Breast epithelium (tissue), 4 donors: ENCODE measurements at regions not wholly inside any gene's neighbourhood (a gene's known extent, or its start where the extent isn't known, plus 50 kb on each side); places are given as distances from the start of the nearest gene placed in this dataset.

ENCODE experiments used
- DNase-seq, 2 donors: peaks; one replicate each; pipeline ENCODE4 v3.0.0-alpha.2; 2019; ENCODE audit warnings: low spot score in 2 of 2
- H3K27ac ChIP-seq, 2 donors: fragments of 200-600 bp; sonication (generic) in 1 of 2; one replicate each; pipeline ENCODE4 v1.5.1; 2016 to 2019; ENCODE audit warnings: mild to moderate bottlenecking in 1 of 2
- H3K27me3 ChIP-seq, 2 donors: fragments of 200-600 bp; sonication (generic) in 1 of 2; one replicate each; pipeline versions ENCODE4 v1.5.1 to v1.6.0; 2017 to 2019; ENCODE audit warnings: control low read depth in 1 of 2, mild to moderate bottlenecking in 1 of 2
- H3K36me3 ChIP-seq: fragments of 200-600 bp; one replicate; pipeline ENCODE4 v1.5.1; 2019
- H3K4me1 ChIP-seq, 2 donors: fragments of 200-600 bp; sonication (generic); one replicate each; pipeline ENCODE4 v1.5.1; 2016 to 2019; ENCODE audit warnings: control low read depth in 1 of 2
- H3K4me3 ChIP-seq, 3 donors: fragments of 200-600 bp; sonication (generic); 1 replicate in 2 of 3; 2 replicates in 1 of 3; pipeline ENCODE4 v1.5.1; 2016 to 2019; ENCODE audit warnings: mild to moderate bottlenecking in 3 of 3, moderate library complexity in 2 of 3
- H3K9me3 ChIP-seq, 2 donors: fragments of 200-600 bp; sonication (generic) in 1 of 2; one replicate each; pipeline ENCODE4 v1.5.1; 2016 to 2019; ENCODE audit warnings: control low read depth in 1 of 2
- POLR2A ChIP-seq: fragments of 450-650 bp; IDR thresholded peaks from one replicate; pipeline ENCODE4 v1.6.1; 2016; ENCODE audit warnings: antibody characterized with exemption, mild to moderate bottlenecking, moderate library complexity
- POLR2AphosphoS5 ChIP-seq, 3 donors: sonication (generic); formaldehyde crosslinking; IDR thresholded peaks; one replicate each; pipeline ENCODE4 v1.6.1; 2017; ENCODE audit warnings: antibody characterized with exemption in 3 of 3
- intact Hi-C: fragments of 100-400 bp; cut with DNase I; formaldehyde crosslinking; loops from one replicate; pipeline ENCODE4 v1.15.1; 2023; ENCODE audit warnings: low total_unique reads
- TF ChIP-seq, protein P1 (sequence below), 3 donors: fragments of 450-650 bp; IDR thresholded peaks; one replicate each; pipeline ENCODE4 v1.5.1; 2016 to 2017; ENCODE audit warnings: antibody characterized with exemption in 3 of 3, mild to moderate bottlenecking in 3 of 3, moderate library complexity in 3 of 3

GRCh38 chr14:55938249-55938791, 179.9 kb upstream of the PELI2 start:
- H3K27ac ChIP-seq: peak overlapping the region in 1 of 2 donors; percentile 10
- intact Hi-C loops: no loop called here
- peak; percentile 33 to 52 for DNase-seq

GRCh38 chr14:55942076-55942654, 176.0 kb upstream of the PELI2 start:
- intact Hi-C loops: no loop called here
- H3K4me3 ChIP-seq: no peak overlapping the region

More at GRCh38 chr14:55938249-55938791, 179.9 kb upstream of the PELI2 start:
- Histone ChIP-seq H3K36me3 (no peaks in the 10 kb centered on the region), H3K4me3 (no peak overlapping the region), H3K9me3 (no peaks in the 10 kb centered on the region), H3K27me3 (no peaks in the 10 kb centered on the region), H3K4me1 (no peaks in the 10 kb centered on the region)
- TF ChIP-seq POLR2A (no peak), POLR2AphosphoS5 (IDR thresholded peaks at IDR 0.05) (no peak)
- TF ChIP-seq, protein P1, sequence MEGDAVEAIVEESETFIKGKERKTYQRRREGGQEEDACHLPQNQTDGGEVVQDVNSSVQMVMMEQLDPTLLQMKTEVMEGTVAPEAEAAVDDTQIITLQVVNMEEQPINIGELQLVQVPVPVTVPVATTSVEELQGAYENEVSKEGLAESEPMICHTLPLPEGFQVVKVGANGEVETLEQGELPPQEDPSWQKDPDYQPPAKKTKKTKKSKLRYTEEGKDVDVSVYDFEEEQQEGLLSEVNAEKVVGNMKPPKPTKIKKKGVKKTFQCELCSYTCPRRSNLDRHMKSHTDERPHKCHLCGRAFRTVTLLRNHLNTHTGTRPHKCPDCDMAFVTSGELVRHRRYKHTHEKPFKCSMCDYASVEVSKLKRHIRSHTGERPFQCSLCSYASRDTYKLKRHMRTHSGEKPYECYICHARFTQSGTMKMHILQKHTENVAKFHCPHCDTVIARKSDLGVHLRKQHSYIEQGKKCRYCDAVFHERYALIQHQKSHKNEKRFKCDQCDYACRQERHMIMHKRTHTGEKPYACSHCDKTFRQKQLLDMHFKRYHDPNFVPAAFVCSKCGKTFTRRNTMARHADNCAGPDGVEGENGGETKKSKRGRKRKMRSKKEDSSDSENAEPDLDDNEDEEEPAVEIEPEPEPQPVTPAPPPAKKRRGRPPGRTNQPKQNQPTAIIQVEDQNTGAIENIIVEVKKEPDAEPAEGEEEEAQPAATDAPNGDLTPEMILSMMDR (IDR thresholded peaks at IDR 0.05): no peak

GRCh38 chr14:55942826-55943225, 175.4 kb upstream of the PELI2 start:
- no peak for TF ChIP-seq POLR2AphosphoS5 (IDR thresholded peaks at IDR 0.05)
- TF ChIP-seq POLR2A: no peak
- TF ChIP-seq, protein P1 (IDR thresholded peaks at IDR 0.05): no peak
- no peaks in the 10 kb centered on the region for H3K36me3 ChIP-seq
- no peak overlapping the region for H3K27ac ChIP-seq
- no peaks in the 10 kb centered on the region for H3K4me1 ChIP-seq
- intact Hi-C loops: no loop called here
- no peak for DNase-seq
- H3K4me3 ChIP-seq: no peak overlapping the region
- no peaks in the 10 kb centered on the region for H3K27me3 ChIP-seq
- no peaks in the 10 kb centered on the region for H3K9me3 ChIP-seq

More at GRCh38 chr14:55942076-55942654, 176.0 kb upstream of the PELI2 start:
- DNase-seq: no peak
- TF ChIP-seq POLR2AphosphoS5 (IDR thresholded peaks at IDR 0.05) (no peak), POLR2A (no peak)
- TF ChIP-seq, protein P1 (IDR thresholded peaks at IDR 0.05): no peak
- Histone ChIP-seq H3K9me3 (no peaks in the 10 kb centered on the region), H3K27me3 (no peaks in the 10 kb centered on the region), H3K27ac (no peak overlapping the region), H3K4me1 (no peaks in the 10 kb centered on the region), H3K36me3 (no peaks in the 10 kb centered on the region)

- no peaks in the 10 kb centered on the region for H3K9me3 ChIP-seq
- H3K27ac ChIP-seq: no peak overlapping the region
- no peak overlapping the region for H3K4me3 ChIP-seq
- intact Hi-C loops: no loop called here
- H3K27me3 ChIP-seq: no peaks in the 10 kb centered on the region
- TF ChIP-seq, protein P1 (IDR thresholded peaks at IDR 0.05): no peak
- TF ChIP-seq POLR2A (no peak), POLR2AphosphoS5 (IDR thresholded peaks at IDR 0.05) (no peak)
- H3K4me1 ChIP-seq: no peaks in the 10 kb centered on the region
- DNase-seq: no peak
- H3K36me3 ChIP-seq: no peaks in the 10 kb centered on the region
Measured at GRCh38 chr14:55944757-55945156, 173.5 kb upstream of the PELI2 start.

DNA sequence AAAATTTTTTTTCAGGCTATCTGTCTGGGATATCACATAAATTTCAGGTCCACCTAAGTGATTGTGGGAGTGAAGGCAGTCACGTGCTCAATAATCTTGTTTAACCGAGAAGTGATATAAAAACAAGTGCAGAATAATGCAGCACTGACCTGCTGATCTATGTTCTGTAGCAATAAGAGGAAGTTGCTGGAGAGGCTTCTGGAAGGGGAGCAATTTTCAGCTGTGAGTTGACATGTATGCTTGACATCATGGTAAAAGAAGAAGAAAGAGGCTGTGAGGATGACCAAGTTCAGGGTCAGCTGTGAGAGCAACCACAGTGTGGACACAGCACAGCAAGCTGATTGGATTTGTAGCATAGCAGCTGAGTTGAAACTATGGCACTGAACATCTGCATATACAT, 172.0 kb upstream of the PELI2 start:
- Histone ChIP-seq H3K9me3 (no peaks in the 10 kb centered on the region), H3K36me3 (no peaks in the 10 kb centered on the region), H3K4me1 (no peaks in the 10 kb centered on the region), H3K27ac (no peak overlapping the region), H3K4me3 (no peak overlapping the region), H3K27me3 (no peaks in the 10 kb centered on the region)
- no peak for DNase-seq
- intact Hi-C loops: no loop called here
- TF ChIP-seq POLR2A: no peak
- TF ChIP-seq, protein P1 (IDR thresholded peaks at IDR 0.05): no peak
- TF ChIP-seq POLR2AphosphoS5 (IDR thresholded peaks at IDR 0.05): no peak
